Neural cell (in vitro differentiated cells): ENCODE measurements at regions not wholly inside any gene's neighbourhood (a gene's known extent, or its start where the extent isn't known, plus 50 kb on each side); places are given as distances from the start of the nearest gene placed in this dataset.

ENCODE experiments used
- H2AFZ ChIP-seq: fragments of 200-600, 300-800 bp; sonication (generic), shearing (Covaris generic); 2 replicates; pipeline ENCODE4 v1.6.0; 2014; ENCODE audit warnings: low read depth, mild to moderate bottlenecking, antibody characterized with exemption, low read length, moderate library complexity
- H3F3A ChIP-seq: fragments of 200-600 bp; shearing (Covaris generic); 2 replicates; pipeline ENCODE4 v1.6.1; 2016; ENCODE audit warnings: mild to moderate bottlenecking, moderate library complexity, mixed read lengths, antibody characterized with exemption, low read length; ENCODE audit not compliant: insufficient read depth, poor library complexity, severe bottlenecking
- H3K27ac ChIP-seq: fragments of 200-600, 300-800 bp; sonication (generic), shearing (Covaris generic); 2 replicates; pipeline ENCODE4 v1.5.1; 2014; ENCODE audit warnings: mild to moderate bottlenecking, low read length, moderate library complexity
- H3K27me3 ChIP-seq: fragments of 300-800, 200-600 bp; sonication (generic), shearing (Covaris generic); 2 replicates; pipeline ENCODE4 v1.6.0; 2014; ENCODE audit warnings: mild to moderate bottlenecking, low read depth, low read length, moderate library complexity; ENCODE audit not compliant: insufficient read depth
- H3K36me3 ChIP-seq: fragments of 300-800, 200-600 bp; sonication (generic), shearing (Covaris generic); 2 replicates; pipeline ENCODE4 v1.5.1; 2014; ENCODE audit warnings: mild to moderate bottlenecking, antibody characterized with exemption, low read length, moderate library complexity; ENCODE audit not compliant: insufficient read depth
- H3K4me2 ChIP-seq: fragments of 300-800, 200-600 bp; sonication (generic), shearing (Covaris generic); 2 replicates; pipeline ENCODE4 v1.6.0; 2014; ENCODE audit warnings: mild to moderate bottlenecking, low read length
- H3K4me3 ChIP-seq: fragments of 300-800, 200-600 bp; sonication (generic), shearing (Covaris generic); 2 replicates; pipeline ENCODE4 v1.5.1; 2014; ENCODE audit warnings: mild to moderate bottlenecking, low read length, moderate library complexity
- H3K79me2 ChIP-seq: fragments of 200-600 bp; shearing (Covaris generic); replicated peaks from 2 replicates; pipeline ENCODE4 v1.6.0; 2014; ENCODE audit warnings: mild to moderate bottlenecking, low read length, moderate library complexity; ENCODE audit not compliant: insufficient read depth
- H3K9ac ChIP-seq: fragments of 300-800, 200-600 bp; sonication (generic), shearing (Covaris generic); 2 replicates; pipeline ENCODE4 v1.6.1; 2016; ENCODE audit warnings: mild to moderate bottlenecking, low read length, mixed read lengths
- H3K9me2 ChIP-seq: fragments of 200-600 bp; shearing (Covaris generic); 2 replicates; pipeline ENCODE4 v1.6.1; 2016; ENCODE audit warnings: mild to moderate bottlenecking, low read length, mixed read lengths; ENCODE audit not compliant: insufficient read depth
- H3K9me3 ChIP-seq: fragments of 200-600, 300-800 bp; sonication (generic), shearing (Covaris generic); 2 replicates; pipeline ENCODE4 v1.6.1; 2016; ENCODE audit warnings: mild to moderate bottlenecking, mixed run types, low read length, moderate library complexity, mixed read lengths
- H4K20me1 ChIP-seq: fragments of 200-600 bp; shearing (Covaris generic); 2 replicates; pipeline ENCODE4 v1.6.1; 2016; ENCODE audit warnings: mild to moderate bottlenecking, mixed run types; ENCODE audit not compliant: insufficient read depth
- EP300 ChIP-seq: fragments of 450-650 bp; conservative IDR thresholded peaks from 2 replicates; pipeline ENCODE4 v1.6.1; 2014; ENCODE audit warnings: antibody characterized with exemption, mild to moderate bottlenecking, moderate library complexity; ENCODE audit not compliant: poor library complexity, severe bottlenecking
- EZH2 ChIP-seq: fragments of 200-600, 300-800 bp; shearing (Covaris generic), sonication (generic); IDR thresholded peaks from 2 replicates; pipeline ENCODE4 v1.6.1; 2014; ENCODE audit warnings: antibody characterized with exemption, low read length, borderline replicate concordance, mild to moderate bottlenecking; ENCODE audit not compliant: insufficient read depth, poor library complexity, severe bottlenecking
- MXI1 ChIP-seq: fragments of 450-650 bp; conservative IDR thresholded peaks from 2 replicates; pipeline ENCODE4 v1.6.1; 2014; ENCODE audit warnings: antibody characterized with exemption, mild to moderate bottlenecking; ENCODE audit not compliant: poor library complexity, severe bottlenecking
- POLR2AphosphoS5 ChIP-seq: IDR thresholded peaks from 2 replicates; pipeline ENCODE4 v1.6.1; 2012
- RAD21 ChIP-seq: fragments of 450-650 bp; conservative IDR thresholded peaks from 2 replicates; pipeline ENCODE4 v1.6.1; 2014; ENCODE audit warnings: antibody characterized with exemption, mild to moderate bottlenecking, moderate library complexity
- SMC3 ChIP-seq: fragments of 450-650 bp; conservative IDR thresholded peaks from 2 replicates; pipeline ENCODE4 v1.6.1; 2014; ENCODE audit warnings: antibody characterized with exemption, mild to moderate bottlenecking, moderate library complexity; ENCODE audit not compliant: poor library complexity
- TAF1 ChIP-seq: IDR thresholded peaks from 2 replicates; pipeline ENCODE4 v1.6.1; 2012; ENCODE audit warnings: low read depth
- TF ChIP-seq, protein P1 (sequence below): IDR thresholded peaks from 2 replicates; pipeline ENCODE4 v1.6.1; 2012; ENCODE audit warnings: borderline replicate concordance
- TF ChIP-seq, protein P2 (sequence below): fragments of 450-650 bp; IDR thresholded peaks from 2 replicates; pipeline ENCODE4 v1.5.1; 2014; ENCODE audit warnings: antibody characterized with exemption, mild to moderate bottlenecking, moderate library complexity; ENCODE audit not compliant: poor library complexity, severe bottlenecking

DNA sequence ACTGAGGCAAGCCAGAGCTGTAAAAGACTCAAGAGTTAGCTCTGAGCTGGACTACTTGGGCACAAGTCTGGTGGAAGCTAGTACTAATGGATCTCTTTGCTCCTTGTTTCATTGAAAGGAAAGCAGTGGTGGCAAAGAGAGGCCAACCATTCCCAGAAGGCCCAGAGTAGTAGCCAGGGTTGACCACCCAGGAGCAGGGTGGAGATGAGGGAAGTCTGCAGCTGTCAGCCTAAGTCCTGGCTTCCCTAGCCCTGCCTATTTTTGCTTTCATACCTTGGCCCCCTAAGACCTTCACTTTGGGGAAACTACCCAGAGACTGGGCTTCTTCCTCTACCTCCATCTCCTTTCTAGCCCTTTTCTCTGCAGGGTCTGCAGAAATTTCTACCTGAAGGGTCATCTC, 155.0 kb upstream of the NCAM1 start:
- no peaks in the 10 kb centered on the region for H3K9me2 ChIP-seq
- TF ChIP-seq POLR2AphosphoS5, result no peak
- no peak for TF ChIP-seq EZH2
- TF ChIP-seq TAF1, result no peak
- TF ChIP-seq, protein P1, sequence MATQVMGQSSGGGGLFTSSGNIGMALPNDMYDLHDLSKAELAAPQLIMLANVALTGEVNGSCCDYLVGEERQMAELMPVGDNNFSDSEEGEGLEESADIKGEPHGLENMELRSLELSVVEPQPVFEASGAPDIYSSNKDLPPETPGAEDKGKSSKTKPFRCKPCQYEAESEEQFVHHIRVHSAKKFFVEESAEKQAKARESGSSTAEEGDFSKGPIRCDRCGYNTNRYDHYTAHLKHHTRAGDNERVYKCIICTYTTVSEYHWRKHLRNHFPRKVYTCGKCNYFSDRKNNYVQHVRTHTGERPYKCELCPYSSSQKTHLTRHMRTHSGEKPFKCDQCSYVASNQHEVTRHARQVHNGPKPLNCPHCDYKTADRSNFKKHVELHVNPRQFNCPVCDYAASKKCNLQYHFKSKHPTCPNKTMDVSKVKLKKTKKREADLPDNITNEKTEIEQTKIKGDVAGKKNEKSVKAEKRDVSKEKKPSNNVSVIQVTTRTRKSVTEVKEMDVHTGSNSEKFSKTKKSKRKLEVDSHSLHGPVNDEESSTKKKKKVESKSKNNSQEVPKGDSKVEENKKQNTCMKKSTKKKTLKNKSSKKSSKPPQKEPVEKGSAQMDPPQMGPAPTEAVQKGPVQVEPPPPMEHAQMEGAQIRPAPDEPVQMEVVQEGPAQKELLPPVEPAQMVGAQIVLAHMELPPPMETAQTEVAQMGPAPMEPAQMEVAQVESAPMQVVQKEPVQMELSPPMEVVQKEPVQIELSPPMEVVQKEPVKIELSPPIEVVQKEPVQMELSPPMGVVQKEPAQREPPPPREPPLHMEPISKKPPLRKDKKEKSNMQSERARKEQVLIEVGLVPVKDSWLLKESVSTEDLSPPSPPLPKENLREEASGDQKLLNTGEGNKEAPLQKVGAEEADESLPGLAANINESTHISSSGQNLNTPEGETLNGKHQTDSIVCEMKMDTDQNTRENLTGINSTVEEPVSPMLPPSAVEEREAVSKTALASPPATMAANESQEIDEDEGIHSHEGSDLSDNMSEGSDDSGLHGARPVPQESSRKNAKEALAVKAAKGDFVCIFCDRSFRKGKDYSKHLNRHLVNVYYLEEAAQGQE, result no peak
- TF ChIP-seq EP300, result no peak
- no peak for TF ChIP-seq SMC3
- TF ChIP-seq MXI1, result no peak
- TF ChIP-seq, protein P2, sequence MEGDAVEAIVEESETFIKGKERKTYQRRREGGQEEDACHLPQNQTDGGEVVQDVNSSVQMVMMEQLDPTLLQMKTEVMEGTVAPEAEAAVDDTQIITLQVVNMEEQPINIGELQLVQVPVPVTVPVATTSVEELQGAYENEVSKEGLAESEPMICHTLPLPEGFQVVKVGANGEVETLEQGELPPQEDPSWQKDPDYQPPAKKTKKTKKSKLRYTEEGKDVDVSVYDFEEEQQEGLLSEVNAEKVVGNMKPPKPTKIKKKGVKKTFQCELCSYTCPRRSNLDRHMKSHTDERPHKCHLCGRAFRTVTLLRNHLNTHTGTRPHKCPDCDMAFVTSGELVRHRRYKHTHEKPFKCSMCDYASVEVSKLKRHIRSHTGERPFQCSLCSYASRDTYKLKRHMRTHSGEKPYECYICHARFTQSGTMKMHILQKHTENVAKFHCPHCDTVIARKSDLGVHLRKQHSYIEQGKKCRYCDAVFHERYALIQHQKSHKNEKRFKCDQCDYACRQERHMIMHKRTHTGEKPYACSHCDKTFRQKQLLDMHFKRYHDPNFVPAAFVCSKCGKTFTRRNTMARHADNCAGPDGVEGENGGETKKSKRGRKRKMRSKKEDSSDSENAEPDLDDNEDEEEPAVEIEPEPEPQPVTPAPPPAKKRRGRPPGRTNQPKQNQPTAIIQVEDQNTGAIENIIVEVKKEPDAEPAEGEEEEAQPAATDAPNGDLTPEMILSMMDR, result no peak
- TF ChIP-seq RAD21, result no peak
- H3K4me3 ChIP-seq, result no peak overlapping the region
- no peaks in the 10 kb centered on the region for H3K27me3 ChIP-seq
- no peaks in the 10 kb centered on the region for H4K20me1 ChIP-seq
- no peak overlapping the region for H3K4me2 ChIP-seq
- no peaks in the 10 kb centered on the region for H3K9me3 ChIP-seq
- no peaks in the 10 kb centered on the region for H3F3A ChIP-seq
- no peaks in the 10 kb centered on the region for H3K36me3 ChIP-seq
- no peaks in the 10 kb centered on the region for H3K79me2 ChIP-seq
- no peak overlapping the region for H3K27ac ChIP-seq
- no peak overlapping the region for H3K9ac ChIP-seq
- H2AFZ ChIP-seq, result no peak overlapping the region

DNA sequence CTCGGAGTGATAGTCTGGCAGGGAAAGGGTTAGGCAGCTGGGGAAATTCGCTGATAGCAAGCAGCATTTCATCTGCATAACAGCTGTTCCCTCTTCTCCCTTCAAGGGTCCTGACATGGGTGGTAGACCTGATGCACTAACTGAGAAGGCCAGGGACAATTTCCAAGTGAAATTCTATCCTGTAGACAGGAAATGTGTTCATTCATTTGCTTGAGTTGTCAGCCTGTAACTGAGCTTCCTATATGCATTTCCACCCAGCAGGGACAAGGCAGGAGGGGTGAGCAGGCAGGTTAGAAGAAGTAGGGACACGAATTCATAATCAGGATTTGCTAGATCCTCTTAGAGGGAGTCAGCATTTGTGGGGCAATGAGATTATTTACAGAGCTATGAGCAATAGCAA, 154.3 kb upstream of the NCAM1 start:
- Histone ChIP-seq H3K9me3 (no peaks in the 10 kb centered on the region), H3K4me2 (peak overlapping the region; percentile 16)

More for the DNA sequence above, 154.3 kb upstream of the NCAM1 start:
- TF ChIP-seq, protein P2, result no peak
- TF ChIP-seq SMC3, result peak; percentile 16
- TF ChIP-seq EZH2, result no peak
- Histone ChIP-seq H3K79me2 (no peaks in the 10 kb centered on the region), H3K9me2 (no peaks in the 10 kb centered on the region), H3F3A (no peaks in the 10 kb centered on the region), H3K27ac (no peak overlapping the region), H4K20me1 (no peaks in the 10 kb centered on the region), H3K36me3 (no peaks in the 10 kb centered on the region), H2AFZ (no peak overlapping the region), H3K9ac (no peak overlapping the region), H3K27me3 (no peaks in the 10 kb centered on the region), H3K4me3 (no peak overlapping the region)
